HCT116 (cell line): ENCODE measurements at regions not wholly inside any gene's neighbourhood (a gene's known extent, or its start where the extent isn't known, plus 50 kb on each side); places are given as distances from the start of the nearest gene placed in this dataset.

ENCODE experiments used
- ATAC-seq: fragments of 200-7000 bp; cut with Tn5 transposase; 2 replicates; pipeline ENCODE4 v1.9.1; 2020; ENCODE audit warnings: mild to moderate bottlenecking, moderate library complexity
- BruUV-seq: library from RNA; stranded (reverse); fragments of 400-500 nt; replicated peaks from 2 replicates; lab custom pipeline; 2021; lab: Mats Ljungman, UMichigan
- CTCF ChIA-PET: fragments of 300-600 bp; sonication (Branson Sonifier 250); formaldehyde crosslinking; loops from one replicate; lab custom pipeline; 2021; ENCODE audit warnings: antibody characterized with exemption; lab: Charles Lee
- POLR2A ChIA-PET: fragments of 300-600, 350-600 bp; sonication (Branson Sonifier 250); formaldehyde crosslinking; loops from one replicate; lab custom pipeline; 2021; ENCODE audit warnings: antibody characterized with exemption; lab: Charles Lee
- RAD21 ChIA-PET, 2 experiments: fragments of 300-600 bp; sonication (Branson Sonifier 250); formaldehyde crosslinking; loops; one replicate each; lab custom pipeline; 2023; ENCODE audit warnings: low total read pairs in 2 of 2; ENCODE audit not compliant: uncharacterized antibody in 2 of 2, unreplicated experiment in 2 of 2, low non-redundant PET in 1 of 2; lab: Charles Lee
- DNase-seq: peaks from one replicate; pipeline ENCODE4 v3.0.0-alpha.2; 2010; ENCODE audit warnings: low read depth, low spot score
- H2AFZ ChIP-seq: fragments of 200-600 bp; shearing (Covaris generic), sonication (generic); 2 replicates; pipeline ENCODE4 v1.6.1; 2017; ENCODE audit warnings: low read depth, mixed run types, mixed read lengths, antibody characterized with exemption, low read length; ENCODE audit not compliant: poor library complexity, severe bottlenecking
- H3K27ac ChIP-seq: 2 replicates; pipeline ENCODE4 v1.5.1; 2012; ENCODE audit warnings: low read depth, low read length
- H3K27me3 ChIP-seq: fragments of 200-600 bp; sonication (generic); 2 replicates; pipeline ENCODE4 v1.6.1; 2016; ENCODE audit warnings: mixed run types, low read length, mixed read lengths; ENCODE audit not compliant: insufficient read depth
- H3K36me3 ChIP-seq, 2 experiments: fragments of 200-500 bp in 1 of 2; fragments of 200-600 bp in 1 of 2; sonication (Bioruptor generic) in 1 of 2; sonication (generic) in 1 of 2; 2 replicates each; pipeline versions ENCODE4 v1.5.1 to v1.6.1; 2014 to 2016; ENCODE audit warnings: low read length in 2 of 2, inconsistent platforms in 1 of 2, mixed read lengths in 1 of 2, mixed run types in 1 of 2; ENCODE audit not compliant: insufficient read depth in 2 of 2, control insufficient read depth in 1 of 2
- H3K4me1 ChIP-seq, 2 experiments: fragments of 200-600 bp in 1 of 2; sonication (generic) in 1 of 2; 2 replicates each; pipeline versions ENCODE4 v1.5.1 to v1.6.1; 2012 to 2017; ENCODE audit warnings: low read length in 2 of 2, inconsistent platforms in 1 of 2, mild to moderate bottlenecking in 1 of 2, mixed read lengths in 1 of 2, mixed run types in 1 of 2, moderate library complexity in 1 of 2; ENCODE audit not compliant: insufficient read depth in 2 of 2, control insufficient read depth in 1 of 2
- H3K4me2 ChIP-seq: fragments of 200-600 bp; sonication (generic); 2 replicates; pipeline ENCODE4 v1.6.1; 2017; ENCODE audit warnings: mixed run types, low read length, mixed read lengths
- H3K4me3 ChIP-seq, 2 experiments: fragments of 200-600 bp in 1 of 2; sonication (generic) in 1 of 2; replicated peaks in 1 of 2; 2 replicates each; pipeline ENCODE4 v1.5.1; 2011 to 2016; ENCODE audit warnings: low read length in 2 of 2, control low read depth in 1 of 2, low read depth in 1 of 2, mild to moderate bottlenecking in 1 of 2, mixed read lengths in 1 of 2, mixed run types in 1 of 2
- H3K79me2 ChIP-seq: fragments of 200-600 bp; sonication (generic); 2 replicates; pipeline ENCODE4 v1.6.1; 2017; ENCODE audit warnings: mild to moderate bottlenecking, mixed run types, low read length, moderate library complexity, mixed read lengths; ENCODE audit not compliant: insufficient read depth
- H3K9ac ChIP-seq: fragments of 200-600 bp; sonication (generic); 2 replicates; pipeline ENCODE4 v1.6.1; 2016; ENCODE audit warnings: low read length, mixed read lengths
- H3K9me2 ChIP-seq: fragments of 200-600 bp; sonication (generic), shearing (Covaris generic); 2 replicates; pipeline ENCODE4 v1.6.1; 2017; ENCODE audit warnings: mixed run types, mild to moderate bottlenecking, moderate library complexity; ENCODE audit not compliant: insufficient read depth
- H3K9me3 ChIP-seq, 2 experiments: fragments of 200-500 bp in 1 of 2; fragments of 200-600 bp in 1 of 2; sonication (Bioruptor generic) in 1 of 2; sonication (generic) in 1 of 2; 2 replicates each; pipeline ENCODE4 v1.6.1; 2014 to 2017; ENCODE audit warnings: low read length in 2 of 2, mixed read lengths in 2 of 2, inconsistent platforms in 1 of 2, low read depth in 1 of 2, mild to moderate bottlenecking in 1 of 2, mixed run types in 1 of 2, moderate library complexity in 1 of 2; ENCODE audit not compliant: control insufficient read depth in 1 of 2, insufficient read depth in 1 of 2
- H4K20me1 ChIP-seq: fragments of 200-600 bp; sonication (generic), shearing (Covaris generic); 2 replicates; pipeline ENCODE4 v1.6.1; 2017; ENCODE audit warnings: mixed run types, mild to moderate bottlenecking, moderate library complexity; ENCODE audit not compliant: insufficient read depth
- ATF3 ChIP-seq: IDR thresholded peaks from 2 replicates; pipeline ENCODE4 v1.6.1; 2012
- CBX3 ChIP-seq: IDR thresholded peaks from 2 replicates; pipeline ENCODE4 v1.6.1; 2012; ENCODE audit warnings: low read depth
- CEBPB ChIP-seq: IDR thresholded peaks from 2 replicates; pipeline ENCODE4 v1.6.1; 2012; ENCODE audit warnings: low read depth
- ELF1 ChIP-seq: IDR thresholded peaks from 2 replicates; pipeline ENCODE4 v1.6.1; 2012; ENCODE audit warnings: low read depth, borderline replicate concordance
- EZH2 ChIP-seq: fragments of 200-600 bp; sonication (generic); IDR thresholded peaks from 2 replicates; pipeline ENCODE4 v1.6.1; 2017; ENCODE audit warnings: antibody characterized with exemption, mixed run types
- FOSL1 ChIP-seq: IDR thresholded peaks from 2 replicates; pipeline ENCODE4 v1.6.1; 2012; ENCODE audit warnings: low read depth
- MAX ChIP-seq: IDR thresholded peaks from 2 replicates; pipeline ENCODE4 v1.6.1; 2012
- POLR2A ChIP-seq: IDR thresholded peaks from 2 replicates; pipeline ENCODE4 v1.7.0; 2011; ENCODE audit warnings: borderline replicate concordance; ENCODE audit not compliant: insufficient read depth, insufficient read length; ENCODE audit errors: extremely low read depth
- POLR2AphosphoS5 ChIP-seq: IDR thresholded peaks from 2 replicates; pipeline ENCODE4 v1.6.1; 2011; ENCODE audit warnings: mild to moderate bottlenecking, low read depth, low read length, moderate library complexity
- REST ChIP-seq: IDR thresholded peaks from 2 replicates; pipeline ENCODE4 v1.6.1; 2012; ENCODE audit warnings: low read depth
- SIN3A ChIP-seq: IDR thresholded peaks from 2 replicates; pipeline ENCODE4 v1.6.1; 2012; ENCODE audit warnings: low read depth
- SRF ChIP-seq: IDR thresholded peaks from 2 replicates; pipeline ENCODE4 v1.6.1; 2012; ENCODE audit warnings: low read depth
- TCF7L2 ChIP-seq: IDR thresholded peaks from 2 replicates; pipeline ENCODE4 v1.7.0; 2011; ENCODE audit warnings: borderline replicate concordance, inconsistent platforms; ENCODE audit not compliant: insufficient read depth, insufficient read length; ENCODE audit errors: extremely low read depth
- ZBTB33 ChIP-seq: IDR thresholded peaks from 2 replicates; pipeline ENCODE4 v1.6.1; 2011; ENCODE audit warnings: mild to moderate bottlenecking, low read length, moderate library complexity; ENCODE audit not compliant: insufficient replicate concordance; ENCODE audit errors: extremely low read depth
- intact Hi-C: fragments of 100-400 bp; cut with micrococcal nuclease; formaldehyde crosslinking; loops from 2 replicates; pipeline ENCODE4 v1.10.0; 2022

GRCh38 chr20:48132834-48133233 lies 347.6 kb upstream of the SULF2 start:
- Histone ChIP-seq H3K36me3 (no peaks in the 10 kb centered on the region), H3K9me3 (peaks cover 5 to 8% of the 10 kb centered on the region in 2 experiments; a peak in 2 of 4 replicates), H3K4me3 (no peak overlapping the region), H3K79me2 (no peaks in the 10 kb centered on the region), H3K9me2 (no peaks in the 10 kb centered on the region), H3K27me3 (peaks cover 37% of the 10 kb centered on the region), H3K27ac (no peak overlapping the region), H3K4me1 (no peaks in the 10 kb centered on the region), H3K4me2 (no peak overlapping the region), H4K20me1 (no peaks in the 10 kb centered on the region), H2AFZ (no peak overlapping the region), H3K9ac (no peak overlapping the region)
- intact Hi-C loops, result no loop called here
- ChIA-PET RAD21 (no interaction called here), CTCF (no interaction called here), POLR2A (no interaction called here)
- ATAC-seq (no peak), DNase-seq (no peak)
- no TSS peak for BruUV-seq
- TF ChIP-seq FOSL1 (no peak), POLR2A (no peak), ZBTB33 (no peak), CEBPB (no peak), SRF (no peak), ATF3 (no peak), POLR2AphosphoS5 (no peak), REST (no peak), TCF7L2 (no peak), EZH2 (no peak), CBX3 (no peak), MAX (no peak), ELF1 (no peak), SIN3A (no peak)
